GM12872 (cell line): ENCODE measurements at regions not wholly inside any gene's neighbourhood (a gene's known extent, or its start where the extent isn't known, plus 50 kb on each side); places are given as distances from the start of the nearest gene placed in this dataset.

Experiments used
- CTCF ChIP-seq: IDR thresholded peaks from 3 replicates; pipeline ENCODE4 v1.5.1; 2011; ENCODE audit warnings: low read depth, mild to moderate bottlenecking, low read length, moderate library complexity; ENCODE audit not compliant: insufficient read depth

GRCh38 chr18:75652528-75652927 lies 225.0 kb upstream of the SMIM21 start:
- no peak for TF ChIP-seq CTCF

GRCh38 chr18:75644871-75645270 lies 217.4 kb upstream of the SMIM21 start:
- TF ChIP-seq CTCF, result no peak

- no peak for TF ChIP-seq CTCF
Observed at GRCh38 chr18:75643083-75643482, 215.6 kb upstream of the SMIM21 start.

GRCh38 chr18:75639472-75639831 lies 211.9 kb upstream of the SMIM21 start:
- no peak for TF ChIP-seq CTCF

- TF ChIP-seq CTCF, result no peak
Observed at GRCh38 chr18:75638776-75639471, 211.4 kb upstream of the SMIM21 start.

GRCh38 chr18:75638223-75638775 lies 210.8 kb upstream of the SMIM21 start:
- no peak for TF ChIP-seq CTCF

- TF ChIP-seq CTCF, result no peak
Observed at GRCh38 chr18:75635096-75635495, 207.6 kb upstream of the SMIM21 start.
